NCI-H2227 (cell line): ENCODE measurements at regions not wholly inside any gene's neighbourhood (a gene's known extent, or its start where the extent isn't known, plus 50 kb on each side); places are given as distances from the start of the nearest gene placed in this dataset.
"Not testable (repeated sequence)": the region's sequence is repeated elsewhere in the genome, so short reads cannot be mapped to it uniquely, and the experiment has no call there.

ENCODE experiments used
- DNase-seq: peaks from one replicate; lab custom pipeline; 2025; ENCODE audit not compliant: unreplicated experiment; lab: John Stamatoyannopoulos, UW

DNA sequence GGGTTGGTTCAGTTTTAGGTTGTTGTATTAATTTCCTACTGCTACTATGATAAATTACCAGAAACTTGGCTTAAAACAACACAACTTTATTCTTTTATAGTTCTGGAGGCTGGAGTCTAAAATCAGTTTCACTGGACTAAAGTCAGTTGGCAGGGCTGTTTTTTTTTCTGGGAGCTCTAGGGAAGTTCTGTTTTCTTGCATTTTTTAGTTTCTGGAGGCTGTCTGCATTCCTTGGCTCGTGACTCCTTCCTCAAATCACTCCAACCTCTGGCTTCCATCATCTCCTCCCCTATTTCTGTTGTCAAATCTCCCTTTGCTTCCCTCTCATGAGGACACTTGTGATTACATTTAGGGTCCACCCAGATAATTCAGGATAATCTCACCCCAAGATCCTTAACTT, 51.3 kb upstream of the SUB1 start:
- no peak for DNase-seq

- DNase-seq: peak; percentile 79
These were observed 53.4 kb upstream of the SUB1 start for GRCh38 chr5:32531885-32532520.

GRCh38 chr5:32527321-32527720, 58.0 kb upstream of the SUB1 start:
- DNase-seq: not testable (repeated sequence)

- no peak for DNase-seq
These were observed 58.5 kb upstream of the SUB1 start for GRCh38 chr5:32526810-32527209.

GRCh38 chr5:32523625-32524024, 61.7 kb upstream of the SUB1 start:
- DNase-seq: no peak

- DNase-seq: no peak
These were observed 62.8 kb upstream of the SUB1 start for GRCh38 chr5:32522429-32523143.

DNA sequence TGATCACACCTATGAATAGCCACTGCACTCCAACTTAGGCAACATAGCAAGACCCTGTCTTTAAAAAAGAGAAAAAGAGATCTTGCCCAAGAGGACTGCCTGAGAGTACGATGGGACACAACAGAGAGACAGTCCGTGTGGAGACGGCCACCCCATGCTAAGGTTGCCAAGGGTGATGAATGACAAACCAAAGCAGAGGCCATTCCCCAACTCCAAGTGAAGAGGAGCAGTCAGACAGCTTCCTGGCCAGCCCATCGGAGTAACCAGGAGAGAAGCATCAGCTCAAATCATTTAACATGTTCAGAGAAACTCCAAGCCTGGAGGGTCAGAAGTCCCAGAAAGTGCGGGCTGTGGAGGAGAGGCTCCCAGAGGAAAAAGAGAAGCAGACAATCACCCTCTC, 63.9 kb upstream of the SUB1 start:
- DNase-seq: no peak

DNA sequence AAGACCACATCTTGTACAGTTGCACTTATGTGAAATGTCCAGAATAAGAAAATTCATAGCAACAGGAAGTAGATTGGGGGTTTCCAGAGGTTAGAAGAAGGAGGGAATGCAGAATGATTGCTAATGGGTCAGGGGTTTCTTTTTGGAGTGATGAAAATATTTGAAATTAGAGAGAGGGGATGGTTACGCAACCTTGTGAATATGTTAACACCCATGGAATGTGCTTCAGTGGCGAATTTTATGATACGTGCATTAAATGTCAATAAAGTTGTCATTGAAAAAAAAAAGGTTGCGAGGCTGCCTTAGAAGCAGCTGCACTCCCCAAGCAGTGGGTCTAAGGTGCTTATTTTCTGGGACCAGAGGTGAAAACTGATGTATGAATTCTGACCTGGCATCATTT, 64.4 kb upstream of the SUB1 start:
- DNase-seq: no peak

DNA sequence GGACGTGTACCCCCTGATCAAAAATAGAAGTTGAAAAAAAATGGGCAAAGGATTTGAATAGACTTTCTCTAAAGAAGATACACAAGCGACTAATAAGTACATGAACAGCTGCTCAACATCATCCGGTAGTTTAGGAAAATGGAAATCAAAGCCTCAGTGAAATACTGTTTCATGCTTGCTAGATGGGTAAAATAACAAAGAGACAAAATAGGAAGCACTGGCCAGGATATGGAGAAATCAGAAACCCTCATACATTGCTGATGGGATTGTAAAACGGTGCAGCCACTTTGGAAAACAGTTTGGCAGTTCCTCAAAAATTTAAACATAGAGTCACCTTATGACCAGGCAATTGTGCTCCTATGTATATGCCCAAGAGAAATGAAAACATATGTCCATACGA, 65.0 kb upstream of the SUB1 start:
- no peak for DNase-seq

GRCh38 chr5:32519508-32519907, 65.8 kb upstream of the SUB1 start:
- DNase-seq: no peak

GRCh38 chr5:32514806-32515205, 70.3 kb upstream of the ZFR start:
- DNase-seq: no peak

- no peak for DNase-seq
These were observed 68.4 kb upstream of the ZFR start for GRCh38 chr5:32512926-32513325.

GRCh38 chr5:32511776-32512374, 67.3 kb upstream of the ZFR start:
- no peak for DNase-seq

DNA sequence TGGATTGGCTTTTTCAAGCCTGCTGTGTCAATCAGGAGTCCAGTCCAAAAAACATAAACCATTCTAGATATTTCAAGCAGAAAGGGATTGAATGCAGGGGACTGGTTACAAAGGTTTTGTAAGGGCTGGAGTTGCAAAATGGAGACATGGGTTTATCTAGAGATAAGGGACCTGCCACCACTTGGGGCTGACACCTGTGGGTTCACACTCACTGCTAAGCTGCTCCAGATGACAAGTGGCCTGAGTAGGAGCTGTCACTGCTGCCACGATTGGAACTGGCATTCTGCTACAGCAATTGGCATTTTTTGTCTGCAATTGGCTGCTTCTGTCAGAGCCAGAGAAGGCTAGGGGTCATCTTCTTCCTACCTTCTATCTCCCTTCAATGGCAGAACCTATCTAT, 66.3 kb upstream of the ZFR start:
- DNase-seq: no peak

DNA sequence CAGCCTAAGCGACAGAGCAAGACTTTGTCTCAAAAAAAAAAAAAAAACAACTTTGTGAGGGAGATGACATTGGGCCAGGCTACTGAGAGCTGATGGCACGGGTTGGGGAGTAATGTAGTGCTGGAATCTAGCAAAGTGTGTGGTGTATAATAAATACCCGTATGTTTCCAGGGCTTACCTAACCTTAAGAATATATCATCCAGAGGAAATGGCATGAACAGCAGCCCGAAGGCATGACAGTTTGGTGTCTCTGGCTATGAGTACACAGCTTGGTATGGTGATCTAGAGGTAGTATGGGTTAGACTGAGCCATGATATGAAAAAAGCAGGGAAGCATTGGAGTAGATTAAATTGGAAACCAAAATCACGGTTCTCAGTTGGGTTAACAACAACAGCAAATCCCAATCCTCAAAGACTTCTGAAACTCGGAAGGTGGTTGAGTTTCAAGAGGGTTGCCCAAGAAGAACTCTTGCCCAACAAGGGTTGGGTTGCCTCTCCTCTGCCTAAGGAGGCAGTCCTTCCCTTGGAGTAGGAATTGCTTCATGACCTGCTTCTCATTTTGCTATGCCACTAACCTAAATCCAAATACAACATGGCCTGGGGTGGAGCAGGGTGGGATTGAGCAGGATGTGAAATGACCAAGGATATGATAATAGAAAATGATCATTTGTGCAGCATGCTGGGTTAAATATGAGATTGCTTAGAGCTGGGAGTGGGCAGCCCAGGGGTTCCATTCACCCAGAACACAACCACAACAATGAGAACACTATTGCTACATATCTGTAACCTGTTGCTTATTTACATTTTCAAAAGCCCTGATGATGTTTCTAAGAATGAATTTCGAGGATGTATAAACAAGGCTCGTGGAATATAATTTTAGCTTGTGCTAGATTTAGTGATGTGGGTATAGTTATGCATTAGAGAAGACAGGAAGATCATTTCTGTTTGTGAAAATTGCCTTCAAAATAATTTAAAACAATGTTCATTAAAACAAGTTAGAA, 64.6 kb upstream of the ZFR start:
- no peak for DNase-seq

- DNase-seq: no peak
These were observed 63.3 kb upstream of the ZFR start for GRCh38 chr5:32507738-32508434.

DNA sequence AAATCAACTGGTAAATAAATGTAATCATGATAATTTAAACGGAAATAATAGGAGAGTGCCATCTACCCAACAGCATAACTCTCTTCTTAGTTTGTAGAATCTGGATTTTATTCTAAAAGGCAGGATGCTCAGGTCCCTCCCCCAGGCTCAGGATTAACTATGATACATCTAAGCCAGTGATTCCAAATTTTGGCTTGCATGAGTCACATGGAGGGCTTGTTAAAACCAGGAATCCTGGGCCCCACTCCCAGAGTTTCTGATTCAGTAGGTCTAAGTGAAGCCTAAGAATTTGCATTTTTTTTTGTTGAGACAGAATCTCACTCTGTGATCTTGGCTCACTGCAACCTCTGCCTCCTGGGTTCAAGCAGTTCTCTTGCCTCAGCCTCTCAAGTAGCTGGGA, 62.3 kb upstream of the ZFR start:
- DNase-seq: no peak

GRCh38 chr5:32506201-32506661, 61.7 kb upstream of the ZFR start:
- peak; percentile 93 for DNase-seq

- DNase-seq: no peak
These were observed 61.2 kb upstream of the ZFR start for GRCh38 chr5:32505756-32506155.

DNA sequence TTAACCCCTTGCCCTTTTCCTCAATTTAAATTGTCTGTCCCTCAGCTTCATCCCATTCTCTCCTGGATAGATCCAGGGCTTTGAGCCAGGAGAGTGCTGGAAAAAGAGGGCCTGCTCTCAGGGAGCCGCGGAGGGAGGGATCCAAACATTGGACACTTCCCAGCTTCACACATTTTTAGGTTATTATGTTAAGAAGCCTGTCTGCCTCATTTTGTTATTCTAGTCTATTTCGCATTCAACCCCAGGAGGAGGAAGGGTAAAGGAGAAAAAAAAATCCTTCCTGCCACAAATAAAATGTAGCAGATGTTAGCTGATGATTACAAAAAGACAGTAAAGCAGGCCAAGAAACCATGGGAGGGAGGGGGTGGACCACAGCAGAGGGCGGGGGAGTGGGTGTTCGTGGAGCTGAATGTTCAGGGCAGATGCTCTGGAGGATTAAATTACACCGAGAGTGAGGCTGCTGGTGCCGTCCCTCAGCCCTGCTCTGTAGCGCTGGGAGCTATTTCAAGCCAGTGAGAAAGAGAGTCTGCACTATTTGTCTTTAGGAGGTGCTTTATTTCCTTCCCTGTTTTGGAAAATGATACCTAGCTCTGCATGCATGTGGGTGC, 60.6 kb upstream of the ZFR start:
- DNase-seq: peak; percentile 78
